WERI-Rb-1 (cell line): ENCODE measurements at regions not wholly inside any gene's neighbourhood (a gene's known extent, or its start where the extent isn't known, plus 50 kb on each side); places are given as distances from the start of the nearest gene placed in this dataset.

Experiments
- DNase-seq: peaks from one replicate; pipeline ENCODE4 v3.0.0-alpha.2; 2020
- H3K27ac ChIP-seq: fragments of 250-450 bp; sonication (Bioruptor Pico); 2 replicates; pipeline ENCODE4 v1.5.1; 2020; ENCODE audit warnings: mild to moderate bottlenecking, moderate library complexity
- H3K27me3 ChIP-seq: fragments of 250-450 bp; sonication (Bioruptor Pico); 2 replicates; pipeline ENCODE4 v1.5.1; 2021; ENCODE audit warnings: mild to moderate bottlenecking, low read depth, moderate library complexity; ENCODE audit not compliant: insufficient read depth, severe bottlenecking
- H3K36me3 ChIP-seq: fragments of 250-450 bp; sonication (Bioruptor Pico); 2 replicates; pipeline ENCODE4 v1.5.1; 2020; ENCODE audit warnings: mild to moderate bottlenecking, moderate library complexity
- H3K4me3 ChIP-seq: 2 replicates; pipeline ENCODE4 v1.5.1; 2011; ENCODE audit warnings: low read depth, mild to moderate bottlenecking, control low read depth, low read length
- H3K9me3 ChIP-seq: fragments of 250-450 bp; sonication (Bioruptor Pico); 2 replicates; pipeline ENCODE4 v1.5.1; 2021; ENCODE audit warnings: mild to moderate bottlenecking, moderate library complexity; ENCODE audit not compliant: severe bottlenecking
- CTCF ChIP-seq: IDR thresholded peaks from 2 replicates; pipeline ENCODE4 v1.5.1; 2011; ENCODE audit warnings: low read depth, mild to moderate bottlenecking, control low read depth, inconsistent platforms, low read length

GRCh38 chr10:78873413-78873812 is 195.4 kb upstream of the ZMIZ1 start:
- no peaks in the 10 kb centered on the region for H3K36me3 ChIP-seq
- H3K27ac ChIP-seq = no peak overlapping the region
- H3K4me3 ChIP-seq = no peak overlapping the region
- DNase-seq = no peak
- H3K27me3 ChIP-seq = no peaks in the 10 kb centered on the region
- H3K9me3 ChIP-seq = no peaks in the 10 kb centered on the region
- TF ChIP-seq CTCF = no peak

GRCh38 chr10:78875331-78875877 is 193.4 kb upstream of the ZMIZ1 start:
- Histone ChIP-seq H3K27me3 (no peaks in the 10 kb centered on the region), H3K36me3 (no peaks in the 10 kb centered on the region), H3K4me3 (no peak overlapping the region), H3K27ac (no peak overlapping the region), H3K9me3 (peaks cover 2% of the 10 kb centered on the region)
- no peak for DNase-seq
- no peak for TF ChIP-seq CTCF

GRCh38 chr10:78875932-78876331 is 192.8 kb upstream of the ZMIZ1 start:
- Histone ChIP-seq H3K36me3 (no peaks in the 10 kb centered on the region), H3K27ac (no peak overlapping the region), H3K4me3 (no peak overlapping the region), H3K27me3 (no peaks in the 10 kb centered on the region), H3K9me3 (peaks cover 2% of the 10 kb centered on the region)
- DNase-seq = no peak
- TF ChIP-seq CTCF = no peak

- H3K27me3 ChIP-seq = no peaks in the 10 kb centered on the region
- H3K9me3 ChIP-seq = peaks cover 2% of the 10 kb centered on the region
- no peak for TF ChIP-seq CTCF
- H3K4me3 ChIP-seq = no peak overlapping the region
- H3K27ac ChIP-seq = no peak overlapping the region
- H3K36me3 ChIP-seq = no peaks in the 10 kb centered on the region
- DNase-seq = no peak
These were observed 192.3 kb upstream of the ZMIZ1 start for GRCh38 chr10:78876449-78876848.

- Histone ChIP-seq H3K9me3 (peaks cover 5% of the 10 kb centered on the region), H3K27ac (no peak overlapping the region), H3K4me3 (no peak overlapping the region), H3K27me3 (no peaks in the 10 kb centered on the region), H3K36me3 (no peaks in the 10 kb centered on the region)
- DNase-seq = no peak
- TF ChIP-seq CTCF = no peak
These were observed 189.1 kb upstream of the ZMIZ1 start for GRCh38 chr10:78879621-78880020.

GRCh38 chr10:78886129-78886528 is 182.6 kb upstream of the ZMIZ1 start:
- Histone ChIP-seq H3K4me3 (no peak overlapping the region), H3K36me3 (no peaks in the 10 kb centered on the region), H3K9me3 (peaks cover 12% of the 10 kb centered on the region), H3K27me3 (no peaks in the 10 kb centered on the region), H3K27ac (no peak overlapping the region)
- no peak for DNase-seq
- no peak for TF ChIP-seq CTCF
